NCI-H2107 (cell line): ENCODE measurements at regions not wholly inside any gene's neighbourhood (a gene's known extent, or its start where the extent isn't known, plus 50 kb on each side); places are given as distances from the start of the nearest gene placed in this dataset.

Experiments
- DNase-seq: peaks from one replicate; lab custom pipeline; 2025; lab: John Stamatoyannopoulos, UW

DNA sequence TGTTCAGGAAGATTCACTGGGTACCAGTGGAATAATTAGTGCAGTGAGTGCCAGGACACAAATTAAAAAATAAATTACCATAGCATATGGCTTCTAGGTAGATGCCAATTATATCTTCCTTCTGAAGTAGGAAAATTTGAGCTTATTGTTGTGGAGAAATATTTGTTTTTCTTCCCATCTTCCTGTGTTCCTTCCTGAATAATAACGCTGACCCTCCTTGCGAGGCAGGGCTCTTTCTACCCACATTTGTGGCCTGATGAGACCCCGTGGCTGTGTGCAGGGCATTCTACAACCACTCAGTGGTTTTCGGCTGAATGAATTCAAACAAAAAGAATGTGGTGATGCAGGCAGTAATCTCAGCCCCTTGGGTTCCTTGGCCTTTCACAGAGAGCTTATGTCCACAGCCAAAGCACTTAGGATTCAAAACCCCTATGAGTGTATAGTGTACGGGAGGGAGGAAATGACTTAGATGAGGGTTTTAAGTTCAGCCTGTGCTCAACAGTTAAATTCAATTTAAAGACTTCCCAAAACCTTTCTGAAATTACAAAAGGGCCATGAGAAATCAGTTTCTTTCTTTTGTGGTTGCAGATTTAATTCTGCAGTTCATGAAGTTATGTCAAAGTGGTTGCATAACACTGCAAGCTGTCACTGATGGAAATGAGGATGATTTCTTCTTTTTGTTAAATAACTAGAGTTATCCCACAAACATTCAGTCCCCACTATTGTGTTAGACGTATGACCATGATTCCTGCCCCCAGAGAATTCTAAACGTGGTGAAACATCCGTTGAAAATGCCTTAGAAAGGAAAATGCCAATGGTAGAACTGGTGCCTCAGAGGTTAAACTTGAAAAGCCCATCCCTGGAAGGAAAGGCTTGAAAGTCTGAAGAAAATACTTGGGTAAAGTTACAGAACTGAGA is 255.3 kb downstream of the FZD1 start:
- peak; percentile 54 for DNase-seq

- no peak for DNase-seq
These were observed 256.4 kb downstream of the FZD1 start for GRCh38 chr7:91520645-91521044.

DNA sequence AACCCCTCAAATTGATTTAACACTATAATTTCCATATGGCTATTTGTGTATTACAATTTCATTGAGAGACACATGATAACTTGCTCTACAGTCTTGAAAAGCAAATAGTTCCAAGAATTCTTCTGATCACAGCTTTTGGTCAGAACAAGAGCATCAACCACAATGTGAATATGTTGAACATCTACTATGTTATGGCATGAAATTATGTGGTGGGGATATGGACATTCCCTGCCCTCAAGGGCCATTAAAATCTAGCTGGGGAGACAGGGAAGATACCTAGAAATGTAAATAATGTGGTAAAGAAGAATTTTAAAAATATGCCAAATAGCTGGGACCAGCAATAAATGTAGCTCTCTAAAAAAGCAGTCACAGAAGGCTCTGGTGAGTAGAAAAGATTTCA is 262.2 kb downstream of the FZD1 start:
- DNase-seq = no peak

DNA sequence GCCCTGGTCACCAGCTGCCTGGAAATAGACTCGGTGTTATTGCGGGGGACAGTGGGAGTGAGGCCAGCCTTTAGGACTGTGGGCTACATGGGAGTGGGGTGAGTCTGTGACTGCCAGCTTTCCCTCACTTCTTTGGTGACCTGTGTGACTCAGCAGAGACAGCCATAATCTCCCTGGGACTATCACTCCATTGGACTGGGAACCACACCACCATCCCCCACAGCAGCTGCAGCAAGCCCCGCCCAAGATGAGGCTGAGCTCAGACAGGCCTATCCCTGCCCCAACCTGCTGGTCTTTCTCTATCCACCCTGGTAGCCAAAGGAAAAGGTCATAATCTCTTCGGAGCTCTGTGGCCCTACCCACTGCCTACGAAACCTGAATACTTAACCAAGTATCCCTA is 263.2 kb downstream of the FZD1 start:
- no peak for DNase-seq

- no peak for DNase-seq
These were observed 269.8 kb downstream of the FZD1 start for GRCh38 chr7:91533996-91534395.

- no peak for DNase-seq
These were observed 273.3 kb downstream of the FZD1 start for GRCh38 chr7:91537260-91538152.

DNA sequence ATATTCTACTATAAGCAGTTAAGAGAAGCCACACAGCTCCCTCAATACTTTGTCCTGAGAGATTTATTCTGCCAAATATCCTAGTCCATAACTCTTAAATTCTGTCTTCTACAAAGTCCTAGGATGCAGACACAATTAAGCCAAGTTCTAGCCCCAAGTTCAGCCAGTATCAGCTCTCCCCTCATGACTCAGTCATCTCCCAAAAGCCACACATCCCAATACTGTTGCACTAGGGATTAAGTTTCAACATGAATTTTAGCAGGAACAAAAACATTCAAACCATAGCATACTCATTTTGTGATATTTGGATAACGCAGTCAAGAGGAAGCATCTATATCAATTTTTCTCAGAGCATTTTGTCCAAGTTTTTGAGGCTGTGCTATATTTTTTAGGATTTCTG is 277.4 kb downstream of the FZD1 start:
- no peak for DNase-seq

- DNase-seq = no peak
These were observed 279.4 kb downstream of the FZD1 start for GRCh38 chr7:91543646-91544045.

DNA sequence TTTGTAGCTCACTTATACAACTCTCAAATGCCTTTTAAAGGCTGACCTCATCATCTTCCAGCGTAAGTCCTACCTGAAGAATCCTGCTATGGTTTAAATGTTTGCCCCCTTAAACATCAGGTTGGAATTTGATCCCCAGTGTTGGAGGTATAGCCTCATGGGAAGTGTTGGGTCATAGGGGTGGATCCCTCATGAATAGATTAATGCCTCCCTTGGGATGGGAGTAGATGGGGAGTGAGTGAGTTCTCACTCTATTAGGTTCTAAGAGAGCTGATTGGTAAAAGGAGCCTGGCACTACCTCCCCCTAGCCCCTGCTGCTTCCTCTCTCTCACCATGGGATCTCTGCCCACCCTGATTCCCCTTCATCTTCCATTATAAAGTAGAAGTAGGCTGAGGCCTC is 285.6 kb downstream of the FZD1 start:
- no peak for DNase-seq

DNA sequence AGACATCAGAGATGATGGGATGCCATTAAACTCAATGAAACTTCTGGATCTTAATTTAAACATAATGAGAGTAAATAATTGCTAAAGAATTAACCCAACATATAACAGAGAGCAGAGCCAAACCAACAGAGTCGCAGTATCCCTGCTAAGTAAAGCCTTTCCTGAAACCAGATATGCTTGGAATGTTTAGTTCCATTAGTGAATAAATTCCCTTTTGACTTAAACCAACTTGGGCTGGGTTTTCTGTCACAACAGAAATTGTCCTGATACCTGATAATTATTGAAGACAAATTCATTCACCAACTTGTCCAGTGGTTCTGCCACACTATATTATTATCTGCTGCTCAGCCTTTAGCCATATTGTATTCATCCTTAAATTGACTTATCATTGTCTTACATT is 286.7 kb downstream of the FZD1 start:
- no peak for DNase-seq

DNA sequence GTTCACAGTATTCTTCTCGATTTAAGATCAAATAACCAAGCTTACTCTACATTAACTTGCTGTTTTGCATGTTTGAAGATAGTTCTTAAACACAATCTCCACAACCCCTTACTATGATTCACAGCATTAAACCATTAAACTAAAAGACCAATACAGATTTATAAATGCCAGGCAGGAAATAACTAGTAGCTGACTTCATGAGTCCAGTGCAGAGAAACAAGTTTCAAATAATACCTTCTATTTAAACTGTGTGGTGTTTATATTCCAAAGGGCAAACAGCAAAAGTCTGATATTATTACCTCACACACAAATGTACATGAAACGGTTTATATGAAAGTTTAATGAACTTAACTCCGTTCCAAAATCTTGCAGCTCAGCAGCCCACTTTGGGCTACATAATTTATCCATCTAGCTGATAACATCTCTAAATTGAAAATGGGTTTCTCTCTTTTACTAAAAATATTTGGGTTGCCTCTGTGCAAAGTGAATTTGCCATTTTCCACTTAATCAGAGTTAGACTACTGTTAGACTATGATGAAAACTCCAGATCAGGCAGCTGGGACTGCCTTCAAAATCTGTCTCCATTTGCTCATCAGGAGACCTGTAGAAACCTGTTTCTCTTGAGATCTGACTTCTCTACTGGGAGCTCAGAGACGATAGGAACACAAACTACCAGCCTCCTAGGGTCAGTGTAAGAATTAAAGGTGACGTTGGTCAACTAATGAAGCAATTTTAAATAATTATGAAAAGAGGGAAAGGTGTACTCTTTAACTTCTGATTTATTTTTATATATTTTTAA is 287.3 kb downstream of the FZD1 start:
- no peak for DNase-seq

GRCh38 chr7:91553410-91553895 is 289.2 kb downstream of the FZD1 start:
- no peak for DNase-seq

DNA sequence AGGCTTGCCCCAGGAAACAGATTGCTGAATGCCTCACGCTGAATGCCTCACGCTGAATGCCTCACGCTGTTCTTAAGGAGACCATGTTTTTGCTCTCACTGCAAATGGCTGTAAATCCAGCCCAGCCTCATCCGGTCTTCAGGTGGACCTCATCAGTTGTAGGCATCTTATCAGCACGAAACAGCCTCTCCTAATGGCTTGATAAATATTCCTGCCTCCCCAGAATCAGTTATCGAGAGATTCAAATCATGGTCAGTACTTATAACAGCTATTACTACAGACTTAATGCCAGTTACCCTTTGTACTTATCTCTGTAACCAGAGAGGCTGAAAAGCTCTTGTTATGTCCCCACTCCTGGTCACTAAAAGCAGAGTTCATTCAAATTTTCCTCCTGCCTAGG is 290.6 kb downstream of the FZD1 start:
- no peak for DNase-seq

GRCh38 chr7:91556239-91556638 is 292.0 kb downstream of the FZD1 start:
- no peak for DNase-seq

GRCh38 chr7:91556956-91557650 is 292.9 kb downstream of the FZD1 start:
- DNase-seq = no peak

GRCh38 chr7:91557789-91558404 is 293.7 kb downstream of the FZD1 start:
- no peak for DNase-seq

GRCh38 chr7:91559947-91560346 is 295.7 kb downstream of the FZD1 start:
- DNase-seq = no peak

DNA sequence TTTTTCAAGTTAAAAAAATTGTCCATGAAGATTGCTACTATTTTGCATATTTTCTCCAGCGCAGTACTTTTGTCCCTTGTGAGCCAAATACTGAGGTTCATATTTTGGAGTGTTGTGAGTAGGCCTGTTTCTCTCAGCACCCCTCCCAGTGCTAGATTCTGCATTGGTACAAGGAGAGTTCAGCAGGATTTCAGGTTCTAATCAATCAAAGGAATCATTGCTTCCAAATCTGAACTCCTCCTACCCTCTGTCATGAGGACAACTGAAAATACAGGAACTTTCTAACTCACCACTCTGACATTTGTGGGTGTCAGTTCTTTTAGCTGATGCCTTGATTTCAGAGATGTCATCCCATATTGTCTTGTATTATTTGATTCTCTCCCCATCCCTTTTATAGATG is 299.9 kb downstream of the FZD1 start:
- no peak for DNase-seq

GRCh38 chr7:91564541-91564940 is 300.3 kb downstream of the FZD1 start:
- no peak for DNase-seq

- DNase-seq = no peak
These were observed 301.5 kb downstream of the FZD1 start for GRCh38 chr7:91565499-91566401.
